ENCODE measurements at regions not wholly inside any gene's neighbourhood (a gene's known extent, or its start where the extent isn't known, plus 50 kb on each side); places are given as distances from the start of the nearest gene placed in this dataset.

DNA sequence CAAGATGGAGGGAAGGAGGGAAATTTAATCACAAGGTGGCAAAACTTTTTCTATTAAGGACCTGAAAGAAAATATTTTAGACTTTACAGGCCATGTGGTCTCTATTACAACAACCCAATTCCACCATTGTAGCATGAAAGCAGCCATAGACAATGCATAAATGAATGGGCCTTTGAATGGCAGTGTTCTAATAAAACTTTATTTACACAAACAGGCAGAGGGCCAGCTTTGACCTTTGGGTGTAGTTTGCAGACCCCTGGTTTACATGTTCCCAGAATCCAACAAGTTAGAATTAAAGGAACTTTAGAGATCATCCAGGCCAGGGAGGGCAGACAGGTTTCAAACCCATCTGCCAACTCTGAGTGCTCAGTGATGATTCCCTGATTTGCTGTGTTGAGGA, 95.2 kb downstream of the BANF2 start:
- DNase-seq (ENCODE audit: low read depth, low spot score) (no peak), ATAC-seq (no peak)
- no peaks in the 10 kb centered on the region for H3K36me3 ChIP-seq (ENCODE audit: control insufficient read depth in 1 of 2, insufficient read depth in 2 of 2, low read length in 2 of 2)
- H3K27ac ChIP-seq (ENCODE audit: low read depth, low read length): no peak overlapping the region
- H3K4me1 ChIP-seq (ENCODE audit: control insufficient read depth in 1 of 2, insufficient read depth in 2 of 2, low read length in 2 of 2): no peaks in the 10 kb centered on the region
- H3K9ac ChIP-seq (ENCODE audit: low read length): no peak overlapping the region
- no peak overlapping the region for H3K4me3 ChIP-seq (replicated peaks in 1 of 2; ENCODE audit: low read depth in 1 of 2, low read length in 2 of 2)
- no peak overlapping the region for H3K4me2 ChIP-seq (ENCODE audit: low read length)
- ChIA-PET POLR2A (no interaction called here), CTCF (no interaction called here), RAD21 (ENCODE audit: low non-redundant PET in 1 of 2, low total read pairs in 2 of 2, uncharacterized antibody in 2 of 2, unreplicated experiment in 2 of 2) (no interaction called here)
- H3K27me3 ChIP-seq (ENCODE audit: insufficient read depth, low read length): no peaks in the 10 kb centered on the region
- H3K79me2 ChIP-seq (ENCODE audit: insufficient read depth, low read length): no peaks in the 10 kb centered on the region
- intact Hi-C loops (cut with micrococcal nuclease): no loop called here
- no peaks in the 10 kb centered on the region for H4K20me1 ChIP-seq (ENCODE audit: insufficient read depth)
- H3K9me3 ChIP-seq (ENCODE audit: control insufficient read depth in 1 of 2, insufficient read depth in 1 of 2, low read depth in 1 of 2, low read length in 2 of 2): no peaks in the 10 kb centered on the region
- BruUV-seq (replicated peaks): no TSS peak
- H3K9me2 ChIP-seq (ENCODE audit: insufficient read depth): no peaks in the 10 kb centered on the region
- TF ChIP-seq CEBPB (IDR thresholded peaks at IDR 0.05; ENCODE audit: low read depth) (no peak), ZFX (IDR thresholded peaks at IDR 0.05) (no peak), POLR2A (IDR thresholded peaks at IDR 0.05; ENCODE audit: borderline replicate concordance, extremely low read depth, insufficient read depth, insufficient read length) (no peak), ZNF274 (IDR thresholded peaks at IDR 0.05; ENCODE audit: low read depth, low read length) (no peak), SP1 (IDR thresholded peaks at IDR 0.05; ENCODE audit: low read depth) (no peak), FOSL1 (IDR thresholded peaks at IDR 0.05; ENCODE audit: low read depth) (no peak), REST (IDR thresholded peaks at IDR 0.05; ENCODE audit: low read depth) (no peak), RAD21 (IDR thresholded peaks at IDR 0.05; ENCODE audit: low read depth) (no peak), EGR1 (IDR thresholded peaks at IDR 0.05; ENCODE audit: low read depth) (no peak), ATF3 (IDR thresholded peaks at IDR 0.05) (no peak), YY1 (IDR thresholded peaks at IDR 0.05; ENCODE audit: extremely low read depth, insufficient replicate concordance, low read depth, low read length) (no peak), SRF (IDR thresholded peaks at IDR 0.05; ENCODE audit: low read depth) (no peak), POLR2AphosphoS5 (IDR thresholded peaks at IDR 0.05; ENCODE audit: low read depth, low read length) (no peak), SIN3A (IDR thresholded peaks at IDR 0.05; ENCODE audit: low read depth) (no peak), TCF7L2 (IDR thresholded peaks at IDR 0.05; ENCODE audit: borderline replicate concordance, extremely low read depth, insufficient read depth, insufficient read length) (no peak)
- TF ChIP-seq, protein P1, sequence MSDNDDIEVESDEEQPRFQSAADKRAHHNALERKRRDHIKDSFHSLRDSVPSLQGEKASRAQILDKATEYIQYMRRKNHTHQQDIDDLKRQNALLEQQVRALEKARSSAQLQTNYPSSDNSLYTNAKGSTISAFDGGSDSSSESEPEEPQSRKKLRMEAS (IDR thresholded peaks at IDR 0.05): no peak
- TF ChIP-seq, protein P2, sequence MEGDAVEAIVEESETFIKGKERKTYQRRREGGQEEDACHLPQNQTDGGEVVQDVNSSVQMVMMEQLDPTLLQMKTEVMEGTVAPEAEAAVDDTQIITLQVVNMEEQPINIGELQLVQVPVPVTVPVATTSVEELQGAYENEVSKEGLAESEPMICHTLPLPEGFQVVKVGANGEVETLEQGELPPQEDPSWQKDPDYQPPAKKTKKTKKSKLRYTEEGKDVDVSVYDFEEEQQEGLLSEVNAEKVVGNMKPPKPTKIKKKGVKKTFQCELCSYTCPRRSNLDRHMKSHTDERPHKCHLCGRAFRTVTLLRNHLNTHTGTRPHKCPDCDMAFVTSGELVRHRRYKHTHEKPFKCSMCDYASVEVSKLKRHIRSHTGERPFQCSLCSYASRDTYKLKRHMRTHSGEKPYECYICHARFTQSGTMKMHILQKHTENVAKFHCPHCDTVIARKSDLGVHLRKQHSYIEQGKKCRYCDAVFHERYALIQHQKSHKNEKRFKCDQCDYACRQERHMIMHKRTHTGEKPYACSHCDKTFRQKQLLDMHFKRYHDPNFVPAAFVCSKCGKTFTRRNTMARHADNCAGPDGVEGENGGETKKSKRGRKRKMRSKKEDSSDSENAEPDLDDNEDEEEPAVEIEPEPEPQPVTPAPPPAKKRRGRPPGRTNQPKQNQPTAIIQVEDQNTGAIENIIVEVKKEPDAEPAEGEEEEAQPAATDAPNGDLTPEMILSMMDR (IDR thresholded peaks at IDR 0.05 in 2 of 3, conservative IDR thresholded peaks at IDR 0.05 in 1 of 3; ENCODE audit: borderline replicate concordance in 1 of 3, insufficient read depth in 1 of 3, low read depth in 2 of 3, low read length in 2 of 3): no peak
- no peak overlapping the region for H2AFZ ChIP-seq (ENCODE audit: low read depth, low read length, poor library complexity, severe bottlenecking)

Measured in HCT116 (cell line).